Putamen (tissue), 1 donor: ENCODE measurements at regions not wholly inside any gene's neighbourhood (a gene's known extent, or its start where the extent isn't known, plus 50 kb on each side); places are given as distances from the start of the nearest gene placed in this dataset.

ENCODE experiments used
- DNase-seq: peaks from one replicate; pipeline ENCODE4 v3.0.0-alpha.2; 2016; ENCODE audit warnings: low spot score

GRCh38 chr3:23664459-23664858 lies 141.3 kb upstream of the UBE2E1 start:
- DNase-seq = no peak

- DNase-seq = no peak
These were observed 140.0 kb upstream of the UBE2E1 start for GRCh38 chr3:23665741-23666140.

GRCh38 chr3:23666818-23667217 lies 138.9 kb upstream of the UBE2E1 start:
- no peak for DNase-seq

GRCh38 chr3:23667536-23668429 lies 138.0 kb upstream of the UBE2E1 start:
- DNase-seq = no peak

- DNase-seq = no peak
These were observed 137.3 kb upstream of the UBE2E1 start for GRCh38 chr3:23668430-23668904.

- no peak for DNase-seq
These were observed 136.1 kb upstream of the UBE2E1 start for GRCh38 chr3:23669541-23670255.

GRCh38 chr3:23671851-23672589 lies 133.7 kb upstream of the UBE2E1 start:
- no peak for DNase-seq

- no peak for DNase-seq
These were observed 133.1 kb upstream of the UBE2E1 start for GRCh38 chr3:23672628-23673027.

GRCh38 chr3:23675010-23675409 lies 130.7 kb upstream of the UBE2E1 start:
- DNase-seq = no peak

GRCh38 chr3:23676093-23676492 lies 129.7 kb upstream of the UBE2E1 start:
- DNase-seq = no peak

GRCh38 chr3:23682646-23683045 lies 123.1 kb upstream of the UBE2E1 start:
- no peak for DNase-seq

GRCh38 chr3:23685541-23686258 lies 120.1 kb upstream of the UBE2E1 start:
- DNase-seq = peak; percentile 53

- DNase-seq = no peak
These were observed 119.2 kb upstream of the UBE2E1 start for GRCh38 chr3:23686519-23686918.

GRCh38 chr3:23691357-23691895 lies 114.3 kb upstream of the UBE2E1 start:
- DNase-seq = no peak

- no peak for DNase-seq
These were observed 108.9 kb upstream of the UBE2E1 start for GRCh38 chr3:23696842-23697241.

GRCh38 chr3:23697416-23697815 lies 108.3 kb upstream of the UBE2E1 start:
- DNase-seq = no peak

- no peak for DNase-seq
These were observed 107.0 kb upstream of the UBE2E1 start for GRCh38 chr3:23698652-23699313.

GRCh38 chr3:23700616-23701015 lies 105.1 kb upstream of the UBE2E1 start:
- DNase-seq = no peak

- DNase-seq = no peak
These were observed 103.8 kb upstream of the UBE2E1 start for GRCh38 chr3:23701716-23702597.

- DNase-seq = no peak
These were observed 101.5 kb upstream of the UBE2E1 start for GRCh38 chr3:23704298-23704697.
